ENCODE measurements at regions not wholly inside any gene's neighbourhood (a gene's known extent, or its start where the extent isn't known, plus 50 kb on each side); places are given as distances from the start of the nearest gene placed in this dataset.

DNA sequence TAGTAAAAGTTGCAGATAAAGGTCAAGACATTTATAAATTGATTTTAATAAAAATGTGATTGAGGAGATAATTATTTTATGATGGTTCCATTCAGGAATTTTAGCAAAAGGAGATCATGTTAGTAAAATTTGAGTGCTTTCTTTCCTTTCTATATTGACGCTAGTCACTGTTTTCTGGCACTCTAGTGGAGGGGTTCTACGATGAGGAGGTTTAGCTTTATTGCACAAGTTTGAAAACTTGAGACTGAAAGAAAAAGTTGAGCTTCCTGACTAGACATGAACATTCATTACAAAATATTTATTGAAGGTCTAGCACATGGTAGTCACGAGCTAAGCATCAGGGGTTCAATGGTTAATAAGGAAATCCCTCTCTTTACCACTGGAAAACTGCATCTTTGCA, 336.1 kb downstream of the SNAPC1 start:
- TF ChIP-seq NBN (IDR thresholded peaks at IDR 0.05; ENCODE audit: low read depth) (no peak), ZNF24 (IDR thresholded peaks at IDR 0.05) (no peak), DPF2 (IDR thresholded peaks at IDR 0.05) (no peak), FOXJ3 (CRISPR knock-in tag; IDR thresholded peaks at IDR 0.05) (no peak)
- TF ChIP-seq, protein P1, sequence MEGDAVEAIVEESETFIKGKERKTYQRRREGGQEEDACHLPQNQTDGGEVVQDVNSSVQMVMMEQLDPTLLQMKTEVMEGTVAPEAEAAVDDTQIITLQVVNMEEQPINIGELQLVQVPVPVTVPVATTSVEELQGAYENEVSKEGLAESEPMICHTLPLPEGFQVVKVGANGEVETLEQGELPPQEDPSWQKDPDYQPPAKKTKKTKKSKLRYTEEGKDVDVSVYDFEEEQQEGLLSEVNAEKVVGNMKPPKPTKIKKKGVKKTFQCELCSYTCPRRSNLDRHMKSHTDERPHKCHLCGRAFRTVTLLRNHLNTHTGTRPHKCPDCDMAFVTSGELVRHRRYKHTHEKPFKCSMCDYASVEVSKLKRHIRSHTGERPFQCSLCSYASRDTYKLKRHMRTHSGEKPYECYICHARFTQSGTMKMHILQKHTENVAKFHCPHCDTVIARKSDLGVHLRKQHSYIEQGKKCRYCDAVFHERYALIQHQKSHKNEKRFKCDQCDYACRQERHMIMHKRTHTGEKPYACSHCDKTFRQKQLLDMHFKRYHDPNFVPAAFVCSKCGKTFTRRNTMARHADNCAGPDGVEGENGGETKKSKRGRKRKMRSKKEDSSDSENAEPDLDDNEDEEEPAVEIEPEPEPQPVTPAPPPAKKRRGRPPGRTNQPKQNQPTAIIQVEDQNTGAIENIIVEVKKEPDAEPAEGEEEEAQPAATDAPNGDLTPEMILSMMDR (IDR thresholded peaks at IDR 0.05 in 2 of 3, conservative IDR thresholded peaks at IDR 0.05 in 1 of 3; ENCODE audit: insufficient read depth in 2 of 3, low read depth in 1 of 3, low read length in 3 of 3), result no peak
- TF ChIP-seq, protein P2, sequence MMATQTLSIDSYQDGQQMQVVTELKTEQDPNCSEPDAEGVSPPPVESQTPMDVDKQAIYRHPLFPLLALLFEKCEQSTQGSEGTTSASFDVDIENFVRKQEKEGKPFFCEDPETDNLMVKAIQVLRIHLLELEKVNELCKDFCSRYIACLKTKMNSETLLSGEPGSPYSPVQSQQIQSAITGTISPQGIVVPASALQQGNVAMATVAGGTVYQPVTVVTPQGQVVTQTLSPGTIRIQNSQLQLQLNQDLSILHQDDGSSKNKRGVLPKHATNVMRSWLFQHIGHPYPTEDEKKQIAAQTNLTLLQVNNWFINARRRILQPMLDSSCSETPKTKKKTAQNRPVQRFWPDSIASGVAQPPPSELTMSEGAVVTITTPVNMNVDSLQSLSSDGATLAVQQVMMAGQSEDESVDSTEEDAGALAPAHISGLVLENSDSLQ (IDR thresholded peaks at IDR 0.05), result no peak
